ENCODE measurements at regions not wholly inside any gene's neighbourhood (a gene's known extent, or its start where the extent isn't known, plus 50 kb on each side); places are given as distances from the start of the nearest gene placed in this dataset.

DNA sequence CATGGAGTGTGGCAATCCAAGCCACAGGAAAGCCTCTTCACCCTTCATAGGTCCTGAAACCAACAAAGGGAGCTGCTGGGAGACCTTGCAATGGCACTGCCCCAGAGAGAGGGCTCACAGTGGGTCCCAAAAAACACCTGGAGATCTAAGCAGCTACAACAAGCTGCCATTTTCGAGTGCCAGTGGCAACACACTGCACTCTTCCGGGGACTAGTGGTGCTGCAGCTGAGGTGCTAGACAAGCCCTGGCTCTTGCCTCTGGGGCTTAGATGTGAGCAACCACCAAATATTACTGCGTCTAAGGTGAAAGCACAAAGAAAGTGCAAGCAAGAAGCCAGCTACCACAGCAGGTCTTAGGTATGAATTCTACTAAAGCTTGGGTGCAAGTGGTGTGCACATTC, 192.9 kb downstream of the NOL4 start:
- TF ChIP-seq, protein P1, sequence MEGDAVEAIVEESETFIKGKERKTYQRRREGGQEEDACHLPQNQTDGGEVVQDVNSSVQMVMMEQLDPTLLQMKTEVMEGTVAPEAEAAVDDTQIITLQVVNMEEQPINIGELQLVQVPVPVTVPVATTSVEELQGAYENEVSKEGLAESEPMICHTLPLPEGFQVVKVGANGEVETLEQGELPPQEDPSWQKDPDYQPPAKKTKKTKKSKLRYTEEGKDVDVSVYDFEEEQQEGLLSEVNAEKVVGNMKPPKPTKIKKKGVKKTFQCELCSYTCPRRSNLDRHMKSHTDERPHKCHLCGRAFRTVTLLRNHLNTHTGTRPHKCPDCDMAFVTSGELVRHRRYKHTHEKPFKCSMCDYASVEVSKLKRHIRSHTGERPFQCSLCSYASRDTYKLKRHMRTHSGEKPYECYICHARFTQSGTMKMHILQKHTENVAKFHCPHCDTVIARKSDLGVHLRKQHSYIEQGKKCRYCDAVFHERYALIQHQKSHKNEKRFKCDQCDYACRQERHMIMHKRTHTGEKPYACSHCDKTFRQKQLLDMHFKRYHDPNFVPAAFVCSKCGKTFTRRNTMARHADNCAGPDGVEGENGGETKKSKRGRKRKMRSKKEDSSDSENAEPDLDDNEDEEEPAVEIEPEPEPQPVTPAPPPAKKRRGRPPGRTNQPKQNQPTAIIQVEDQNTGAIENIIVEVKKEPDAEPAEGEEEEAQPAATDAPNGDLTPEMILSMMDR (IDR thresholded peaks at IDR 0.05), result no peak
- no peak for TF ChIP-seq EP300 (IDR thresholded peaks at IDR 0.05)

All from ovary (tissue), 3 donors.